T-helper 1 cell treated with Interleukin-12 subunit alpha and Interleukin-12 subunit beta and Interleukin-4 antibody, amounts not matched to agents 30 μg/mL and 1 μg/mL, for 36 hours (primary cell): ENCODE measurements at regions not wholly inside any gene's neighbourhood (a gene's known extent, or its start where the extent isn't known, plus 50 kb on each side); places are given as distances from the start of the nearest gene placed in this dataset.

ENCODE experiments used
- H3K27ac Mint-ChIP-seq: one replicate; pipeline ENCODE4 v1.8.0; 2021; ENCODE audit warnings: mild to moderate bottlenecking, mixed read lengths
- H3K27me3 Mint-ChIP-seq: one replicate; pipeline ENCODE4 v1.8.0; 2021; ENCODE audit warnings: low read depth, mixed read lengths
- H3K36me3 Mint-ChIP-seq: one replicate; pipeline ENCODE4 v1.8.0; 2021; ENCODE audit warnings: low read depth, mixed read lengths
- H3K4me1 Mint-ChIP-seq: one replicate; pipeline ENCODE4 v1.8.0; 2021; ENCODE audit warnings: low read depth, mixed read lengths
- H3K4me3 Mint-ChIP-seq: one replicate; pipeline ENCODE4 v1.8.0; 2021; ENCODE audit warnings: mild to moderate bottlenecking, moderate library complexity, mixed read lengths
- H3K9me3 Mint-ChIP-seq: one replicate; pipeline ENCODE4 v1.8.0; 2021; ENCODE audit warnings: mixed read lengths

DNA sequence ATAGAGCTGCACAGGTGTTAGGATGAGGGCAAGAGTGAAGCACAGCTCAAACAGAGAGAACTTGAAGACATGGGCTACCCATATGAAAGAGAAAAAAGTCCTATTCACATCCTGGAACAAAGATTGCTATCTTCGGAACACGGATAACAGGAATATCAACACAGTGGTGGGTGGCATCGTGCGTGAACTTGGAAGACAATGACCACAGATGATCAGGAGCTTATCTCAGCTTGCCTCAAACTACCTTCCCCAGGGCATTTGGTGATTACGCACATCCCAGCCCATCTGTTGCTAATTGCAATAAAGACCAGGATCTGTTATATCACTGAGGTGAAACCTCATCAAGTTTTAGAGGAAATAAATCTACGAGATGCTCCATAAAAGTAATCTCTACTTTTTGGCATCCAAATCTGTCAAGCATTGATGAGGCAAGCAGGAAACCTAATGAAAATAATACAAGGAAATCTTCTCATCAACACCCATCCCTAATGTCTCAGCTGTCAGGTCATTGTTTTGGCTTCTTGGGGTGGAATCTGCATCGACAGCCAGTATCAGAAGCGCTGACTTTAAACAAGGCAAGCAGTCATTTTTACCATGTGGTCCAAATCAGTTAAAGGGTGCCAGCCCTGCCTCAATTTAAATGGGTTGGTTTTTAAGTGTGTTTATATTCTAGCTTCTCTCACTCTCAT lies 188.2 kb downstream of the SPCS3 start:
- H3K4me1 Mint-ChIP-seq = no peaks in the 10 kb centered on the region
- H3K27me3 Mint-ChIP-seq = no peaks in the 10 kb centered on the region
- H3K36me3 Mint-ChIP-seq = no peaks in the 10 kb centered on the region
- H3K27ac Mint-ChIP-seq = no peak overlapping the region
- H3K9me3 Mint-ChIP-seq = no peaks in the 10 kb centered on the region
- no peak overlapping the region for H3K4me3 Mint-ChIP-seq

DNA sequence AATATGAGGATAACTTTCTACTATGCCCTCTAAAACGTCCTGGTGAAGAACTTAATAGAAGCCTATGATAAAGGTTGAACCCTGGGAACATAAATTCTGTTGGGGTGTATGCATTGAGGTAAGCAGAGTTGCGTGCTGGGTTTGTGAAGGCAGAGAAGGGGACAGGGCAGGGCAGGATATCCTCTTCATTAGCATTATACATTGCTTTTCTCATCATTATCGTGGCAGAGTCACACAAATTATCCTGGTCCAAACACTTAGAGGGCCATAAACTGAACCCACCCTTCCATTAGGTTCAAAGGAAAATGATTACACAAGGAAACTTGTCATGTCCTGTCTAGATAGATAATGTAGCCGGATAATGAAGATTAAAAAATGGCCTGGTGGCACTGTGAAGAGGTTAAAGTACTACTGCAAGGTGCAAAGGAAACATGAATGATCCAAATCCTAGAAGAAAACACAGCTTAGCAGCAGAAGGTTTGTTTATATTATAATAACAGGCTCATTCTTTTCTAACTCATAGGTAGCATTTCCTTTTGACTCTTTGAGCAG lies 189.1 kb downstream of the SPCS3 start:
- H3K27me3 Mint-ChIP-seq = no peaks in the 10 kb centered on the region
- no peaks in the 10 kb centered on the region for H3K9me3 Mint-ChIP-seq
- no peaks in the 10 kb centered on the region for H3K36me3 Mint-ChIP-seq

DNA sequence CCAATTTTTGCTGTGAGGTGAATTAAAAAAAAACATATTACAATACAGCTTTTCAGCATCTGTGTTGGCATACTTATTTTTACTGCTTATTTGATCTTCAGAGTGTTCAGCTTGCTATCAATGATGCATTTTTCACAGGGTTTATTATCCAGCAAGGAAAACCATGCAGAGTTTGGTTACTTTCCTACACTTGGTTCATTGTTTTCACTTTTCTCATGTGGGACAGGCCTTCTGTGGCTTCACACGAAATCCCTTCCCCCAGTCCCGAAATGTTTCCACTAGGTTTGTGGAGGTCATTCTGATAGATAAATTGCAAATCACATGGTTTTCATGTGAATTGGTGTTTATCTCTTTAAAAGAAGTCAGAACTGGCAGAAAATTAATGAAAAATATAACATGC lies 205.8 kb downstream of the SPCS3 start:
- Mint-ChIP-seq H3K27ac (no peak overlapping the region), H3K4me3 (no peak overlapping the region), H3K36me3 (no peaks in the 10 kb centered on the region), H3K4me1 (no peaks in the 10 kb centered on the region), H3K9me3 (no peaks in the 10 kb centered on the region), H3K27me3 (no peaks in the 10 kb centered on the region)

More for the DNA sequence above, 189.1 kb downstream of the SPCS3 start:
- Mint-ChIP-seq H3K4me3 (no peak overlapping the region), H3K27ac (no peak overlapping the region), H3K4me1 (no peaks in the 10 kb centered on the region)

DNA sequence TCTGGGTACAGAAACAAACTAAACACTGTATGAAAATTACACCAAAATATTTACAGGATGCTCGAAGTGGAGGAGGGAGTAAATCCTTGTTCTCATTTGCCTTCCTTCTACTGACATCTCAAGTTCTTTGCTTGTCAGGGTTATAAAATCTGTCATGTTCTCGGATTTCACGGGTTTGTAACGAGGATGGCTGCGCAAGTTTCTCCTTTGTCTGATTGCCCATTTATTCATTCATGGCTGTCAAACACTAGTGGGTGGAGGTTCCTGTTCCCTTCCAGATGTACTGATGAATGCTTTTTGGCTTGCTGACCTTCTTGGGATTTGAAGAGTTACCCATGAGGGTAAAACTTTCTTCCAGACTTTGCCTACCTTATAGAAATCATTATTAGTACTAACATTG lies 206.9 kb downstream of the SPCS3 start:
- no peaks in the 10 kb centered on the region for H3K9me3 Mint-ChIP-seq
- H3K4me3 Mint-ChIP-seq = no peak overlapping the region
- H3K27me3 Mint-ChIP-seq = no peaks in the 10 kb centered on the region
- no peaks in the 10 kb centered on the region for H3K36me3 Mint-ChIP-seq
- H3K27ac Mint-ChIP-seq = no peak overlapping the region
- H3K4me1 Mint-ChIP-seq = no peaks in the 10 kb centered on the region

DNA sequence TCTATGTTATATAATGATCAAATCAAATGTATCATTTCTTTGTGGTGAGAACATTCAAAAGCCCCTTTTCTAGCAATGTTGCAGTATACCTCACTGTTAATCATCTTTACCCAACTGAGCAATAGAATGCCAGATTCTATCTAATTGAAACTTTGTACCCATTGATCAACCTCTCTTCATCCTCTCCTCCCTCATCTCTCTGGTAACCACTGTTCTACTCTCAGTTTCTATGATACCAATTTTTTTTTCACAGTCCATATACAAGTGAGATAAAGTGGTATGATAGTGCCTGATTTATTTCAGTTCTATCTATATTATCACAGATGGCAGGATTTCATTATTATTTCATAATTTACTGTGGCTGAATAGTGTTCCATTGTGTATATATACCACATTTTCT lies 209.8 kb downstream of the SPCS3 start:
- Mint-ChIP-seq H3K36me3 (no peaks in the 10 kb centered on the region), H3K27ac (no peak overlapping the region), H3K4me1 (no peaks in the 10 kb centered on the region), H3K9me3 (no peaks in the 10 kb centered on the region), H3K4me3 (no peak overlapping the region), H3K27me3 (no peaks in the 10 kb centered on the region)

DNA sequence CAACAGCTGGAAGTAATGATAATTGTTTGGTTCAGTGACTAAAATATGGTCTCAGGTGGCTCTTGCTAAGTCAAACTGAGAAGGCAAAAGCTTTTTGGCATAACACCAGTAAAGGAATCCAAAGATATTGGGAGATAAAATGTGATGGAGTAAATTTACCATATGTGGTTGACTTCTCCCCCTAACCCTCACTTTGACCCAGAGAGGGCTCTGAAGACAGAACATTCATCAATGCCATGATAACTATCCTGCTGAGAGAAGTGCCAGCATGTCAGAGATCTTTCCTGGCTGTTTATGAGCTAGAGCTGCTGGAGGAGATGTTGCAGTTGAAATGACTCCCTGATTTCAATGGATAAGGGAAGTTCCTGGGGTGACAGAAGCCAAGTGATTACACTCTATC lies 213.4 kb downstream of the SPCS3 start:
- H3K27me3 Mint-ChIP-seq = no peaks in the 10 kb centered on the region
- no peaks in the 10 kb centered on the region for H3K9me3 Mint-ChIP-seq
- no peaks in the 10 kb centered on the region for H3K36me3 Mint-ChIP-seq
- no peak overlapping the region for H3K4me3 Mint-ChIP-seq
- H3K27ac Mint-ChIP-seq = no peak overlapping the region
- H3K4me1 Mint-ChIP-seq = no peaks in the 10 kb centered on the region

DNA sequence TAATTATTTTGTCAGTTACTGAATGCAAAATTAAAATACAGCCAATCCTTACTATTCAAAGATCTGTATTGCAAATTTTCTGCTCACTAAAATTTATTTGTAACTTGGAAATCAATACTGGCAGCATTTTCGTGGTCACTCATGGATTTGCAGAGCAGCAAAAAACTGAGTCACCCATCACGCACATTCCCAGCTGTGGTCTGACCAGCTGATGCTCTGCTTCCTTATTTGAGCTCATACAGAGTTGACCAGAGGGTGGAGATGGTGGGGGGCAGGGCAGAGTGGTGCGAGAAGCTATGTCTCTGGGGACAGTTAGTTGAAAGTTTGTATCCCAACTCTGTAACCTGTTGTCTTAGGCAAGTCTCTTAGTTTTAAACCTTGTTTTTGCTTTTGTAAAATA lies 214.8 kb downstream of the SPCS3 start:
- Mint-ChIP-seq H3K36me3 (no peaks in the 10 kb centered on the region), H3K27me3 (no peaks in the 10 kb centered on the region), H3K4me1 (no peaks in the 10 kb centered on the region), H3K27ac (no peak overlapping the region), H3K4me3 (no peak overlapping the region), H3K9me3 (no peaks in the 10 kb centered on the region)

DNA sequence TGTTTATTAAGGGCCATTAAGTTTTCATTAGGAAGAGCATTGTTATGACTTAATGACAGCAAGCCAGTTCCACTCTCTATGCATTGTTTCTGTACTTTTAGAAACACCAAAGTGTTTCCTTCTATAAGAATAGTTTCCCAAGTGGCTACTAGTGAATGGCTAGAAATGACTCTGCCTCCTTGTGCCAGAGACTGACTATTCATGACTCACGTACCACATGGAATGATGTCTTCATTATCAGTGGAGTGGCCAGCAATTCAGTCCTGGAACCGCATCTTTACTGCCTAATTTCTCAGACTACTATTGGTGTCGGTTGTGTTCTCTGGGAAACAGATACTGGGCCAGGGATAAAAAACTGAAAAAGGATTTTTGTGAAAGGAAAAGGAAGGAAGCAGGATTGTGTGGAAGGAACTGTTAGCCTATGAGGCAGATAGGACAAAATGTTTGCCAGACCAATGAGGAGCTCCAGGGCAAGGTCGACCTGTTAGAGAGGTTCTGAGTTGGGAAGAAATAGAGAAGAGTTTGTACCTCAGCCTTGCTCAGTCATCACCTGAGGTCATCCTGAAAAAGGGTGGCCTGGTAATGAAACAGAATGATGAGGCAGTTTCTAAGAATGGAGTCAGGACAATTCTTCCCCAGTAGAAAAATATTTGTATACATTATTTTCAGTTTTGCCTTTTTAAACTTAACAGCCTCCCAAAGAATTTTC lies 218.6 kb downstream of the SPCS3 start:
- Mint-ChIP-seq H3K4me1 (no peaks in the 10 kb centered on the region), H3K4me3 (no peak overlapping the region), H3K27me3 (no peaks in the 10 kb centered on the region), H3K9me3 (no peaks in the 10 kb centered on the region), H3K36me3 (no peaks in the 10 kb centered on the region), H3K27ac (no peak overlapping the region)

DNA sequence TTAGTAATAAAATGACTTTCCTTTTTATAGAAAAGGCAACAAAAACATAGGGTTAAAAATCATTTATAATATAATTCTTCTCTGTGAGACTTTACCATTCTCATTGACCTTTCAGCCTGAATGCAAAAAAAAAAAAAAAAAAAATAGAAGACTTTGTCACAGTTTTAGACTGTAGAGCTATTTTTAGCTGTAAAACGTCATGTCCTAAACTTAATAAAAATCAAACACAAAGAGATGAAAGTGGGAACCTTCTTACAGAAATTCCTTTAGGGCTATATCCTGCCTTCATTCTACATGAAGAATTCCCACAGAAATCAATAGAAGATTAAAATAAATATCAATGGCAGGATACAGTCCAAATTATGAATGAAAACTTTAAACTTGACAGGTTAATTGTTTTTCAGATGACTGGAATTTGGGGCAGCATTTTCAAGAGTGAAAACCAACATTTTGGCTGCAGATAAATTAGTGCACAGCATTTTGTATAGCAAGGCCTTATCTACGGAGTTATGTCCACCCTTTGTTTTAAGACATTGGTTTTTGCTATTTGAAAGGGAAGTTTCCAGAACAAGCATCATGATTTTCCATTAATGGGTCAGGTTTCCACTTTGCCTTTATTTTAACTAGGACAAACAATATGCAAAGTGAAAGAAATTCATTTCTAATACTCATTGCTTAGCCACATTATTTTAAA lies 219.5 kb downstream of the SPCS3 start:
- H3K9me3 Mint-ChIP-seq = no peaks in the 10 kb centered on the region

DNA sequence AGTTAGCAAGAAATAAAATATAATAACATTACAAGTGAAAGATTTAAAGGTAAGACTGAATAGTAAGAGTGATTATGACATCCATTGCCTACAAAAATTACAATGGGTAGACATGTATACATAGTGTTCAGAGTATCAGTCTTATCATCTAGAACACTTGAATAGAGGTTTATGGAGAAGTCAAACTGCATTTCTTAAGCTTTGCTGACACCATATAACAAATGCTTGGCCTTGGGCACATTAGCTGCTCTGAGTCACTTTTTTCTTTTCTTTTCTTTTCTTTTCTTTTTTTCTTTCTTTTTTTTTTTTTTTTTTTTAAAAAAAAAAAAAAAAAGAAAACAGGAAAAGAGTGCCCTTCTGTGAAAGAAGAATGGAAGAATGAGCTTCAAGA lies 220.0 kb downstream of the SPCS3 start:
- no peaks in the 10 kb centered on the region for H3K36me3 Mint-ChIP-seq
- H3K9me3 Mint-ChIP-seq = no peaks in the 10 kb centered on the region
- no peaks in the 10 kb centered on the region for H3K27me3 Mint-ChIP-seq
- H3K4me1 Mint-ChIP-seq = no peaks in the 10 kb centered on the region
- no peak overlapping the region for H3K4me3 Mint-ChIP-seq
- no peak overlapping the region for H3K27ac Mint-ChIP-seq

More for the DNA sequence above, 219.5 kb downstream of the SPCS3 start:
- Mint-ChIP-seq H3K27ac (no peak overlapping the region), H3K27me3 (no peaks in the 10 kb centered on the region), H3K4me3 (no peak overlapping the region), H3K36me3 (no peaks in the 10 kb centered on the region), H3K4me1 (no peaks in the 10 kb centered on the region)

DNA sequence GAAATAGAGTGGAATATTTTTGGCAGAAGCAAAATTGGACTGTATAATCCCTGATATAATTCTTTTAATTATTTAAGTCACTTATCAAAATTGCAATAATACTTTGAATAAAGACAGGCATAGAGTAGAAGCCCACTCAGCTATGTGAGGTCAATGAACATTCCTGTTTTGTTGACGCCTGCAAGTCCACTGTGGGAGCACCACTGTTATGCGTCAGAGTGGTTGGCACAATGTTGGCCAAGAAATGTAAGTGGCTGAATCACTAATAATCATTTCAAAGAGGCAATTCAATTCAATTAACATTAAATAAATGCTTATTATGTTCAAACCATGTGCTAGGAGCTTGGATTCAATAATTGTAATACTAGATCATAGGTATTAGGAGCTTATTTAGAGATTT lies 221.0 kb downstream of the SPCS3 start:
- H3K4me1 Mint-ChIP-seq = no peaks in the 10 kb centered on the region
- H3K27me3 Mint-ChIP-seq = no peaks in the 10 kb centered on the region
- H3K4me3 Mint-ChIP-seq = no peak overlapping the region
- H3K9me3 Mint-ChIP-seq = no peaks in the 10 kb centered on the region
- H3K27ac Mint-ChIP-seq = no peak overlapping the region
- H3K36me3 Mint-ChIP-seq = no peaks in the 10 kb centered on the region

DNA sequence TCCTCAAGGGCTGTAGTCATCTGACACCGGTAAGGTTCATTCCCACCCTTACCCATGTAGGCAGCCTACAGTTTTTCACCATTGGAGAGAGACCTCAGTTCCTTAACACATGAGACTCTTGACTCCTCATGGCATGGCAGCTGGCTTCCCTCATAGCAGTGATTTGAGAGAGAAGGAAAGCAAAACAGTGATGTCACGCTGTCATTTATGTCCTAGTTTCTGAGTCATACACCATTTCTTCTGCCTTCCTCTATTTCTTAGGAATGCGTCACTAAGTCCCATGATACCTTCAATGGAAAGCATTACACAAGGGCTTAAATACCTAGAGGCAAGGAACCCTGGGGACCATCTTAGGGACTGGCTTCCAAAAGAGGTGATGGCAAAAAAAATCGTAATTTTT lies 226.1 kb downstream of the SPCS3 start:
- Mint-ChIP-seq H3K27me3 (no peaks in the 10 kb centered on the region), H3K9me3 (no peaks in the 10 kb centered on the region), H3K4me1 (no peaks in the 10 kb centered on the region), H3K27ac (no peak overlapping the region), H3K36me3 (no peaks in the 10 kb centered on the region), H3K4me3 (no peak overlapping the region)

DNA sequence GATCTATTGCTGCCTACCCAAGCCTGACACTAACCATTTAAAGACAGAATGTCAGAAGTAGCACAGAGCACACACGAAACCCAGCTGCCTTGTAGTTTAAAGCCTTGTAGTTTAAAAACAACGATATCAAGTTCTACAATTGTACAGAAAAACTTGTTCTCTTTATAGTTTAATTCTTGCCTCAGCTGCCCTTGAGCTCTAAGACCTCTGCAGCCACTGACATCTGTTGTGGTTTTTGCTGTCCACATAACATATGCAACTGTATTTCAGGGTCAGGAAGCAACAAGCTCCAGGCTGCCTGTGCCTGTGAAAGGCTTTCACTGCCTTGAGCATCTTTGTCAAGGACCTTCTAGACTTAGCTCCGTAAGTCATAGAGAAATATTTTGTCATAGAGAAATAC lies 227.2 kb downstream of the SPCS3 start:
- Mint-ChIP-seq H3K4me3 (no peak overlapping the region), H3K27ac (no peak overlapping the region), H3K9me3 (no peaks in the 10 kb centered on the region), H3K4me1 (no peaks in the 10 kb centered on the region), H3K36me3 (no peaks in the 10 kb centered on the region), H3K27me3 (no peaks in the 10 kb centered on the region)

DNA sequence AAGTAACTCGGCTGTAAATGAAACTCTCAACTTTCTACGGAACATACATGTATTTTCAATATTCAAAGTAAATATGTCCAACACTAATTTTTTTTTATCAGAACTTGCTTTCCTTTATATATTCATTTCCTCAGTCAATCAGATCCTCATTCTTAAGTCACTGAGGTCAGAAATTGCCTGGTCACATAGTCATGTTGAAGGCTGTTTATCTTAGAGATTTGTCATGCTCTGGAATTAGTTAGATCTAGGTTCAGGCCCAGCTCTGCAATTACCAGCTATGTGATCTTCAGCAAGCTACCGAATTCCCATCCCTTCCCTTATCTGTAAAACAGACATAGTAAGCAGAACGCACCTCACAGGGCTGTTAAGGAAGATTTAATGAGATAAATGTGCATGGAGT lies 228.8 kb downstream of the SPCS3 start:
- Mint-ChIP-seq H3K36me3 (no peaks in the 10 kb centered on the region), H3K27ac (no peak overlapping the region), H3K4me1 (no peaks in the 10 kb centered on the region), H3K4me3 (no peak overlapping the region), H3K9me3 (no peaks in the 10 kb centered on the region), H3K27me3 (no peaks in the 10 kb centered on the region)
